Small intestine (tissue), 7 donors: ENCODE measurements at regions not wholly inside any gene's neighbourhood (a gene's known extent, or its start where the extent isn't known, plus 50 kb on each side); places are given as distances from the start of the nearest gene placed in this dataset.
A peak's percentile ranks its signal among the peaks of the same experiment; 100 is the strongest.

Experiments used
- DNase-seq, 2 donors: peaks; one replicate each; pipeline versions ENCODE4 v3.0.0 to v3.0.0-alpha.2; 2013
- FAIRE-seq: peaks from 2 replicates; lab custom pipeline; 2012; peaks lifted over from hg19 to GRCh38; lab: Jason Lieb, UNC
- H3K27ac ChIP-seq, 3 donors: one replicate each; pipeline ENCODE4 v1.5.1; 2013; ENCODE audit warnings: low read length in 2 of 3, mild to moderate bottlenecking in 2 of 3, control low read depth in 1 of 3, inconsistent platforms in 1 of 3, low read depth in 1 of 3, moderate library complexity in 1 of 3
- H3K27me3 ChIP-seq, 3 donors: one replicate each; pipeline ENCODE4 v1.6.1; 2013; ENCODE audit warnings: low read length in 3 of 3, inconsistent platforms in 1 of 3; ENCODE audit not compliant: control insufficient read depth in 3 of 3, insufficient read depth in 3 of 3
- H3K36me3 ChIP-seq, 3 donors: one replicate each; pipeline ENCODE4 v1.6.1; 2013; ENCODE audit warnings: low read length in 3 of 3, inconsistent platforms in 1 of 3, low read depth in 1 of 3, mild to moderate bottlenecking in 1 of 3, moderate library complexity in 1 of 3; ENCODE audit not compliant: control insufficient read depth in 3 of 3, insufficient read depth in 2 of 3
- H3K4me1 ChIP-seq, 3 donors: one replicate each; pipeline ENCODE4 v1.6.1; 2013; ENCODE audit warnings: low read length in 2 of 3, inconsistent platforms in 1 of 3, low read depth in 1 of 3, mild to moderate bottlenecking in 1 of 3, moderate library complexity in 1 of 3; ENCODE audit not compliant: control insufficient read depth in 3 of 3, insufficient read depth in 2 of 3
- H3K4me3 ChIP-seq, 3 donors: one replicate each; pipeline ENCODE4 v1.5.1; 2013; ENCODE audit warnings: low read length in 3 of 3, control low read depth in 1 of 3, inconsistent platforms in 1 of 3, low read depth in 1 of 3, mild to moderate bottlenecking in 1 of 3, moderate library complexity in 1 of 3
- H3K9me3 ChIP-seq, 2 donors: one replicate each; pipeline ENCODE4 v1.6.1; 2013; ENCODE audit warnings: low read depth in 1 of 2, low read length in 1 of 2; ENCODE audit not compliant: control insufficient read depth in 2 of 2, insufficient read depth in 1 of 2
- WGBS, 3 donors: extraction: QIAGEN DNeasy Blood & Tissue Kit; methylation state at CpG; one replicate each; pipeline ENCODE4 v1.1.7; 2013; 5-methylcytosine and 5-hydroxymethylcytosine counted together
- donor health status: healthy with polysubstance abuse.
- donor health status: control.
- donor health status: control.
- donor health status: Bipolar disorder and iron deficiency.
- donor health status: healthy.

DNA sequence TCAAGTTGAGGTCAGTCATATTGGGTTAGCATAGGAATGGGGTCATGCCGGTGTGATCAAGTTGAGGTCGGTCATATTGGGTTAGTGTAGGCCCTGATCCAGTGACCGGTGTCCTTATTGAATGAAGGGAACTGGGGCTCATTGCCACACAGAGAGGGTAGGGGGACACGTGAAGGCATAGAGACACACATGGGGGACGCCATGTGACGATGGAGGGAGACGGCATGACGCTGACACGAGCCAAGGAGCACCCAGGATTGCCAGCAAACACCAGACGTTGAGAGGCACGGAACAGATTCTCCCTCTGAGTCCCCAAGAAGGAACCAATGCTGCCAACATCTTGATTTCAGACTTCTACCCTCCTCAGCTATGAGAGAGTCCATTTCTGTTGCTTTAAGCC, 136.9 kb upstream of the ZBTB40 start:
- peaks cover 0 to 11% (median 0%) of the 10 kb centered on the region in 3 donors for H3K27me3 ChIP-seq
- no peak overlapping the region for H3K27ac ChIP-seq
- no peak overlapping the region for H3K4me3 ChIP-seq
- no peaks in the 10 kb centered on the region for H3K4me1 ChIP-seq
- WGBS, 3 donors, result 89 to 94% (median 92%) methylated on average over 11 of the region's 11 CpGs
- no peak for DNase-seq
- H3K36me3 ChIP-seq, result no peaks in the 10 kb centered on the region
- FAIRE-seq, result no peak
- no peaks in the 10 kb centered on the region for H3K9me3 ChIP-seq

DNA sequence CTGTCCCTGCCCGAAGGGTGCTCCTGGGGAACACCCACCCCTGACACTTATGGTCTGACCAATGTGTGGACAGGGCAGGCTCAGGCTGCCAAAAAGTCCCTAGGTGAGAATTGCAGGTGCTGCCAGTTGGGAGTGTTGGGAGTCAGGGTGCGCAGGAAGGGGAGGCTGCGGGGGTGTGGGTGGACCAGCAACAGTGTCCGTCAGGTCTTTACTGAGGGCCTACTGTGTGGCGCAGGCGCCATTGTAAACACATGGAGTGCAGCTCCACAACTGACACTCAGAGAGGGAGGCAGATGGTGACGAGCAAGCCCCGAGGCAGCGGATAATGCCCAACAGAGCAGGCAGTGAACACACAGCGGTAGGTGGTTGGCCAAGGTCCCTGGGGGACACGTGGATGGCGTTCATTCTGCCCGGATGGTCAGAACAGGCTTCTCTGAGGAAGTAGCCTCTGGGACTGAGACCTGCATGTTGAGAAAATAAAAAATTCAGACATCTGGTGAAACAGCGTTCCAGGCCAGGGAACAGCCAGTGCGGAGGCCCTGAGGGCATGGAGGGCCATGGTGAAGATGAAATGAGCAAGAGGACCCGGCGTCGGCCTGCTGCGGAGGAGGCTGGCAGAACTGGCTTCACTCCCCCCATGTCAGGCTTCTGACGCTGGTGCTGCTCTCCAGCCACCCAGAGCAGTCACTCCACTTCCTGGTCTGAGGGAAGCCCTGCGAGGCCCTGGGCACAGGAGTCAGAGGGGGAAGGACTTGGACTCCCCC, 136.2 kb upstream of the ZBTB40 start:
- H3K4me3 ChIP-seq, result no peak overlapping the region
- FAIRE-seq, result no peak
- 80 to 83% (median 83%) methylated on average over 21 of the region's 21 CpGs for WGBS, 3 donors
- H3K36me3 ChIP-seq, result no peaks in the 10 kb centered on the region
- H3K9me3 ChIP-seq, result no peaks in the 10 kb centered on the region
- DNase-seq, result no peak
- H3K27me3 ChIP-seq, result peaks cover 0 to 11% (median 0%) of the 10 kb centered on the region in 3 donors
- no peaks in the 10 kb centered on the region for H3K4me1 ChIP-seq
- H3K27ac ChIP-seq, result no peak overlapping the region

DNA sequence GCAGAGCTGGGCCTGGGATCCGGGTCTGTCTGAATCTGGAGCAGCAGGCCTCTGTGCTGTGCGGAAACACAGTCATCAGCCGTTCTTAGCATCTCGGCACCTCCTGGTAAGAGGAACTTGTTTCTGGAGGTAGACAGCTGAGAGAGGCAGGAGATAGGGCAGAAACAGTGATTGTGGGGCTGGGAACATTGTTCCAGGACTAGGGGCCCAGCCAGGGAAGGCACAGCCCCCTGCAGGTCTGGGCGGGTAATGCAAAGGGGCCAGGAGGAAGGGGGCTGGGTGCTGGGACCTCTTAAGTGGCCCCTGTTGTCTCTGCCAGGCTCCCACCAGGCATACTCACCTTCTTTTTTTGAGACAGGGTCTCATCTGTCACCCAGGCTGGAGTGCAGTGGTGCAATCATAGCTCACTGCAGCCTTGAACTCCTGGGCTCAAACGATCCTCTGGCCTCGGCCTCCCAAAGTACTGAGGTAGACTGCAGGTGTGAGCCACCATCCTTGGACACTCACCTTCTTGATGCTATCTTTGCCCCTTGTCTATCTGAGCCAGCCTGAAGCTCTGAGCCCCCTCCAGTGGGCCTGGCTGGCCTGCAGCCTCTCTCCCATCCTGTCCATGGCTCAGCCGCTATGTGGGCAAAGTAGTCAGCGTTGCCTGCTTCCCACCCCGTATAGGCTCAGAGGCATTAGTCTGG, 134.3 kb upstream of the ZBTB40 start:
- DNase-seq (peak in 1 of 2 donors; percentile 12), FAIRE-seq (no peak)
- Histone ChIP-seq H3K27me3 (peaks cover 0 to 11% (median 0%) of the 10 kb centered on the region in 3 donors), H3K4me3 (no peak overlapping the region), H3K4me1 (no peaks in the 10 kb centered on the region), H3K36me3 (no peaks in the 10 kb centered on the region), H3K9me3 (peaks cover 0 to 4% of the 10 kb centered on the region in 2 donors), H3K27ac (no peak overlapping the region)
- 66 to 78% (median 75%) methylated on average over 10 of the region's 10 CpGs for WGBS, 3 donors

- 87 to 91% (median 89%) methylated on average over 3 of the region's 3 CpGs for WGBS, 3 donors
- peaks cover 0 to 4% of the 10 kb centered on the region in 2 donors for H3K9me3 ChIP-seq
- H3K27me3 ChIP-seq, result peaks cover 0 to 11% (median 0%) of the 10 kb centered on the region in 3 donors
- H3K36me3 ChIP-seq, result no peaks in the 10 kb centered on the region
- H3K4me1 ChIP-seq, result no peaks in the 10 kb centered on the region
- H3K27ac ChIP-seq, result no peak overlapping the region
- no peak for DNase-seq
- no peak overlapping the region for H3K4me3 ChIP-seq
- no peak for FAIRE-seq
Measured at GRCh38 chr1:22317920-22318243, 133.8 kb upstream of the ZBTB40 start.

GRCh38 chr1:22318279-22318981, 133.2 kb upstream of the ZBTB40 start:
- Histone ChIP-seq H3K9me3 (peaks cover 0 to 4% of the 10 kb centered on the region in 2 donors), H3K27ac (no peak overlapping the region), H3K4me1 (no peaks in the 10 kb centered on the region), H3K4me3 (no peak overlapping the region), H3K36me3 (no peaks in the 10 kb centered on the region), H3K27me3 (peaks cover 0 to 11% (median 0%) of the 10 kb centered on the region in 3 donors)
- DNase-seq, result peak in 1 of 2 donors; percentile 21
- FAIRE-seq, result no peak
- WGBS, 3 donors, result 31 to 44% (median 33%) methylated on average over 23 to 24 of the region's 24 CpGs

GRCh38 chr1:22319608-22320007, 132.0 kb upstream of the ZBTB40 start:
- 75 to 84% (median 82%) methylated on average over 5 of the region's 5 CpGs for WGBS, 3 donors

DNA sequence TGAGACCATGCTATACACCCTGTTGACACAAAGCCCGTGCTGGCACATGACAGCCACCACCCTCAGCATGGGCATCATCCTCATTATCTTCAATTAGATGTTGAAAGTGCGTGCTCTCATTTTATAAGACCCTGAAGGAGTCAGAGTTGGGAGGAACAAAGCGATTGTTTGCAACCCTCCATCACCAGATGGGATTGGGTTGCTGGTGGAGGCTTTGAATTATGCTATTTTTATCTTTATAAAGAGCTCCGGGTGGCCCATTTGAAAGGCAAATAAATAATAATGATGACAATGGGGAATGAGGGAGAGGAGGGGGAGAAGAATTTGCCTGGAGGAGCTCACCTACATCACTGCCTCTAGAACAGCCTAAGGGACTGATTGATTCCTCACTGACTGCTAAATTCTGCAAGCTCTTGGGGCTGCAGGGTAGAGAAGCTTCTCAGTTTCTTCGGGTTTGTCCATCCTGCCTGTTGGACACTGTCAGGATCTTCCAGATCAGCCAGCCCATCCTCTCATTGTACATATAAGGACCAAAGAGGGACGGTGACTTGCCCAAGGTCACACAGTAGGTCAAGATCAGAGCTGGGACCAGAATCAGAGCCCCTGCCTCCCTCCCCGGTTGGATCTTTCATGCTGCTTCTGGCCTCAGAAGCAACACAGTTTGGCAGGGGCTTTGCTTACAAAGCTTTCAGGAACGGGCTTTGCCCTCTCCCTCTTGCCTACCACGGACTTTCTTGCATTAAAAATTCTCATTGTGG, 130.9 kb upstream of the ZBTB40 start:
- 53 to 63% (median 59%) methylated on average over 9 of the region's 9 CpGs for WGBS, 3 donors
- Histone ChIP-seq H3K9me3 (peaks cover 0 to 4% of the 10 kb centered on the region in 2 donors), H3K4me1 (no peaks in the 10 kb centered on the region), H3K4me3 (no peak overlapping the region), H3K27ac (no peak overlapping the region), H3K27me3 (peaks cover 0 to 11% (median 0%) of the 10 kb centered on the region in 3 donors), H3K36me3 (no peaks in the 10 kb centered on the region)
- no peak for DNase-seq
- no peak for FAIRE-seq

More at GRCh38 chr1:22319608-22320007, 132.0 kb upstream of the ZBTB40 start:
- Histone ChIP-seq H3K36me3 (no peaks in the 10 kb centered on the region), H3K27ac (no peak overlapping the region), H3K4me1 (no peaks in the 10 kb centered on the region), H3K4me3 (no peak overlapping the region), H3K9me3 (peaks cover 0 to 4% of the 10 kb centered on the region in 2 donors), H3K27me3 (peaks cover 0 to 11% (median 0%) of the 10 kb centered on the region in 3 donors)
- FAIRE-seq (no peak), DNase-seq (no peak)

GRCh38 chr1:22321917-22322316, 129.7 kb upstream of the ZBTB40 start:
- FAIRE-seq (no peak), DNase-seq (no peak)
- peaks cover 0 to 4% of the 10 kb centered on the region in 2 donors for H3K9me3 ChIP-seq
- 83 to 98% (median 92%) methylated on average over 4 of the region's 4 CpGs for WGBS, 3 donors
- H3K27me3 ChIP-seq, result peaks cover 0 to 11% (median 0%) of the 10 kb centered on the region in 3 donors
- H3K4me1 ChIP-seq, result no peaks in the 10 kb centered on the region
- no peak overlapping the region for H3K4me3 ChIP-seq
- no peaks in the 10 kb centered on the region for H3K36me3 ChIP-seq
- H3K27ac ChIP-seq, result no peak overlapping the region
